ENCODE measurements at regions not wholly inside any gene's neighbourhood (a gene's known extent, or its start where the extent isn't known, plus 50 kb on each side); places are given as distances from the start of the nearest gene placed in this dataset.

DNA sequence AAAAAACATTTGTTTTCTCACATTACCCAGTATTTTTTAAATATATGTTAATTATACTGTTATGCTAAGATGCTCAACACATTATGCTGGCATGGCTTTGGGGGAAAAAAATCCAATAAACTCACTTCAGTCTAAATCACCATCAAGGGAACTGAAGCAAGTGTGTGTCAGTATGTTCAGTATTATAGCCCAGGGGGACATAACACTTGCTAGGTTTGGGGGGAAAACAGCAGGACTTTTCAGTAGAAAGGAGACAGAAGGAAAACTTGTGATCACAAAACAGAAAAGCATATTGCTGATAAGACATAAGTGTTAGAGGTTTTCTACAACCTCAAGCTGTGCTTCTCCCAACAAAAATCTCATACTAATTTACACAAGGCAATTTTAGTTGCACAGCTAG is 1759.9 kb upstream of the PCDH20 start:
- H3K9me3 ChIP-seq (ENCODE audit: low read depth), result no peaks in the 10 kb centered on the region
- H3K36me3 ChIP-seq, result no peaks in the 10 kb centered on the region
- no peaks in the 10 kb centered on the region for H3K27me3 ChIP-seq
- DNase-seq (ENCODE audit: low read depth in 1 of 2, low spot score in 1 of 2), result no peak
- H3K27ac ChIP-seq, result no peak overlapping the region
- TF ChIP-seq, protein P1, sequence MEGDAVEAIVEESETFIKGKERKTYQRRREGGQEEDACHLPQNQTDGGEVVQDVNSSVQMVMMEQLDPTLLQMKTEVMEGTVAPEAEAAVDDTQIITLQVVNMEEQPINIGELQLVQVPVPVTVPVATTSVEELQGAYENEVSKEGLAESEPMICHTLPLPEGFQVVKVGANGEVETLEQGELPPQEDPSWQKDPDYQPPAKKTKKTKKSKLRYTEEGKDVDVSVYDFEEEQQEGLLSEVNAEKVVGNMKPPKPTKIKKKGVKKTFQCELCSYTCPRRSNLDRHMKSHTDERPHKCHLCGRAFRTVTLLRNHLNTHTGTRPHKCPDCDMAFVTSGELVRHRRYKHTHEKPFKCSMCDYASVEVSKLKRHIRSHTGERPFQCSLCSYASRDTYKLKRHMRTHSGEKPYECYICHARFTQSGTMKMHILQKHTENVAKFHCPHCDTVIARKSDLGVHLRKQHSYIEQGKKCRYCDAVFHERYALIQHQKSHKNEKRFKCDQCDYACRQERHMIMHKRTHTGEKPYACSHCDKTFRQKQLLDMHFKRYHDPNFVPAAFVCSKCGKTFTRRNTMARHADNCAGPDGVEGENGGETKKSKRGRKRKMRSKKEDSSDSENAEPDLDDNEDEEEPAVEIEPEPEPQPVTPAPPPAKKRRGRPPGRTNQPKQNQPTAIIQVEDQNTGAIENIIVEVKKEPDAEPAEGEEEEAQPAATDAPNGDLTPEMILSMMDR (IDR thresholded peaks at IDR 0.05; ENCODE audit: low read depth, low read length), result no peak
- H3K4me3 ChIP-seq, result no peak overlapping the region
- H3K4me1 ChIP-seq (ENCODE audit: low read depth), result no peaks in the 10 kb centered on the region

DNA sequence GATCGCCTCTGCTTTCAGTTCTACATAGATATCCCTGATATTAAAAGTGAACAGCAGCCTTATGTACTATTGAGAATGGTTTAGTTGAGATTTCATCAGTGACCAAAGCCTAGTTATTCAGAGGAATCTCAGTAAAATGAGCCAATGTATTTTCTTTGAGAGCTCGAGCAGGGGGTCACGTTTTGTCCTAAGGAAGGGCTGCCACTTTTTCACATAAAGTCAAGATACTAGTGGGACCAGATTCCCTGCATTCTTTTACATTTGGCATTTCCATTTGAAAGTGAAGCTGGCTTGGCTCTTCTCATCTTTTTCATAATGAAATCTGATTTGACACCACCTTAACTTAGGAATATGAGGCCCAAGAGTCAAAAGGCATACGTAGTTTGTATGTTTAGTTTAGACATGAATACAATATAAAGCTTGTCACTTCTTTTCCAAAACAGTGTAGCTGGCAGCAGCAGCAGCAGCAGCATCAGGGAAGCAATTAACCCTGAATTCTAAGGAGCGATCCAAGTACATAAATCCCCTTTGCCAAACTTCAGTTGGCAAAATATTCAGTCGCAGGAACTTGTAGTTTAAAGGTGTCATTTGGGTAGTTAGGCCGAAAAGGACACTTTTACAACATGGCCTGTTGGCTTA is 1752.2 kb upstream of the PCDH20 start:
- H3K27ac ChIP-seq, result no peak overlapping the region
- H3K27me3 ChIP-seq, result no peaks in the 10 kb centered on the region
- H3K9me3 ChIP-seq (ENCODE audit: low read depth), result no peaks in the 10 kb centered on the region
- H3K36me3 ChIP-seq, result no peaks in the 10 kb centered on the region
- H3K4me1 ChIP-seq (ENCODE audit: low read depth), result no peaks in the 10 kb centered on the region
- no peak overlapping the region for H3K4me3 ChIP-seq
- TF ChIP-seq, protein P1 (IDR thresholded peaks at IDR 0.05; ENCODE audit: low read depth, low read length), result no peak
- DNase-seq (ENCODE audit: low read depth in 1 of 2, low spot score in 1 of 2), result no peak

DNA sequence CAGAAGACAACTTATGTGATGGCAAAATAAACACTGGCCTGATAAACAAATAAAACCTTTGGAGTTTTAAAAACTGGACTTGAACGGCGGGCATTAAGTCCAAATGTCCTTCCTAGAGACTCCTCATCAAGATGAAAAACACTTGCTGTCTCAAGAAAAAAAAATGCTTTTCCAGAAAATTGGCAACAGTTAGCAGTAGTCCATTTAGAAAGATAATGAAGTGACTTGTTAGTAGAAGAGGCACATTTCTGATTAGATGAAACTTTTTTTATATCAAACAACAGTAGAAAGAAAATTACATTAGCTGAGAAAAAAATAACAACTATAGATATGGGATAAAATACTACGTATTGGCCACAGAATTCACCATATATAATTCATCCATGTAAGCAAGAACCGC is 1750.7 kb upstream of the PCDH20 start:
- DNase-seq (ENCODE audit: low read depth in 1 of 2, low spot score in 1 of 2), result no peak
- no peaks in the 10 kb centered on the region for H3K36me3 ChIP-seq
- H3K9me3 ChIP-seq (ENCODE audit: low read depth), result no peaks in the 10 kb centered on the region
- TF ChIP-seq, protein P1 (IDR thresholded peaks at IDR 0.05; ENCODE audit: low read depth, low read length), result no peak
- no peak overlapping the region for H3K27ac ChIP-seq
- H3K27me3 ChIP-seq, result no peaks in the 10 kb centered on the region
- H3K4me1 ChIP-seq (ENCODE audit: low read depth), result no peaks in the 10 kb centered on the region
- H3K4me3 ChIP-seq, result no peak overlapping the region

DNA sequence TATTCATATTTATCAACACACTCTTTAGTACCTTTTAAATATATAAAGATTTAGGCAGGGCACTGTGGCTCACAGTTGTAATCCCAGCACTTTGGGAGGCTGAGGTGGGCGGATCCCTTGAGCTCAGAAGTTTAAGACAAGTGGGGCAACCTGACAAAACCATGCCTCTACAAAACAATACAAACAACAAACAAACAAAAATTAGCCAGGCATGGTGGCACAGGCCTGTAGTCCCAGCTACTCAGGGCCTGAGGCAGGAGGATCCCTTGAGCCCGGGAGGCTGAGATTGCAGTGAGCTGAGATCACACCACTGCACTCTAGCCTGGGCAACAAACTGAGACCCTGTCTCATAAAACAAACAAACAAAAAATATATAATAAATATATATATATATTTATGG is 1748.3 kb upstream of the PCDH20 start:
- no peak overlapping the region for H3K27ac ChIP-seq
- no peak for DNase-seq (ENCODE audit: low read depth in 1 of 2, low spot score in 1 of 2)

DNA sequence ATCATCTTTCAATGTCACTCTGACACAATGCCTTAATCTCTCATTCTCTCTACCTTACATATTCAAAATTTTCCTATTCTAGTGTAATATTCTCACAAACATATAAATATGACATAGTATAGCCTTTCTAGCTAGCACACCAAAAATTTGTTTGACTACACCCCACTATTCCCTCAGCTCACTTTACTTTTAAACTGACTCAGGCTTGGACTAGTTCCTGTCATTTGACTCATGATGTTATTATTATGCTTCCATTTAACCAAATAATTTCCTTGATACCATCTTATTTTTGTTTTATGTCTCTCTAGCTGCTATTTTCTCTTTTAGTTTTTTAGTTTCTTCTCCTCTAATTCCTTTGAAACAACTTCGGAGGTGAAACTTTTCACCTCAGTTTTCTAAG is 1745.6 kb upstream of the PCDH20 start:
- Histone ChIP-seq H3K4me1 (ENCODE audit: low read depth) (no peaks in the 10 kb centered on the region), H3K36me3 (no peaks in the 10 kb centered on the region), H3K27ac (no peak overlapping the region), H3K4me3 (no peak overlapping the region), H3K9me3 (ENCODE audit: low read depth) (no peaks in the 10 kb centered on the region), H3K27me3 (no peaks in the 10 kb centered on the region)
- no peak for DNase-seq (ENCODE audit: low read depth in 1 of 2, low spot score in 1 of 2)
- TF ChIP-seq, protein P1 (IDR thresholded peaks at IDR 0.05; ENCODE audit: low read depth, low read length), result no peak

More for the DNA sequence above, 1748.3 kb upstream of the PCDH20 start:
- H3K4me1 ChIP-seq (ENCODE audit: low read depth), result no peaks in the 10 kb centered on the region
- TF ChIP-seq, protein P1 (IDR thresholded peaks at IDR 0.05; ENCODE audit: low read depth, low read length), result no peak
- H3K9me3 ChIP-seq (ENCODE audit: low read depth), result no peaks in the 10 kb centered on the region
- no peak overlapping the region for H3K4me3 ChIP-seq
- H3K36me3 ChIP-seq, result no peaks in the 10 kb centered on the region
- H3K27me3 ChIP-seq, result no peaks in the 10 kb centered on the region
